Cardiac muscle cell (in vitro differentiated cells and primary cell): ENCODE measurements at regions not wholly inside any gene's neighbourhood (a gene's known extent, or its start where the extent isn't known, plus 50 kb on each side); places are given as distances from the start of the nearest gene placed in this dataset.

Source experiments
- DNase-seq, 2 donors: peaks; one replicate each; pipeline versions ENCODE4 v3.0.0 to v3.0.0-alpha.2; 2010 to 2017; ENCODE audit warnings: low read depth in 1 of 2, low spot score in 1 of 2
- H3K27ac ChIP-seq: fragments of 200-600 bp; sonication (generic); 2 replicates; pipeline ENCODE4 v1.5.1; 2016
- H3K27me3 ChIP-seq: fragments of 200-600 bp; sonication (generic); 2 replicates; pipeline ENCODE4 v1.6.0; 2016; ENCODE audit warnings: control low read depth
- H3K36me3 ChIP-seq: fragments of 200-600 bp; sonication (generic); 2 replicates; pipeline ENCODE4 v1.5.1; 2016; ENCODE audit warnings: control low read depth
- H3K4me1 ChIP-seq: fragments of 200-600 bp; sonication (generic); 2 replicates; pipeline ENCODE4 v1.8.1; 2017; ENCODE audit warnings: low read depth, mild to moderate bottlenecking, mixed run types
- H3K4me3 ChIP-seq: fragments of 200-600 bp; sonication (generic); 2 replicates; pipeline ENCODE4 v1.5.1; 2016; ENCODE audit warnings: mild to moderate bottlenecking
- H3K9me3 ChIP-seq: fragments of 200-600 bp; sonication (generic); 2 replicates; pipeline ENCODE4 v1.5.1; 2017; ENCODE audit warnings: low read depth, mild to moderate bottlenecking, control low read depth
- TF ChIP-seq, protein P1 (sequence below): IDR thresholded peaks from 2 replicates; pipeline ENCODE4 v1.5.1; 2012; ENCODE audit warnings: low read depth, mild to moderate bottlenecking, low read length

- Histone ChIP-seq H3K9me3 (no peaks in the 10 kb centered on the region), H3K27me3 (no peaks in the 10 kb centered on the region), H3K4me1 (peaks cover 3% of the 10 kb centered on the region), H3K36me3 (no peaks in the 10 kb centered on the region), H3K4me3 (no peak overlapping the region), H3K27ac (peak overlapping the region; percentile 31)
- peak; percentile 1 to 12 for DNase-seq
- TF ChIP-seq, protein P1, sequence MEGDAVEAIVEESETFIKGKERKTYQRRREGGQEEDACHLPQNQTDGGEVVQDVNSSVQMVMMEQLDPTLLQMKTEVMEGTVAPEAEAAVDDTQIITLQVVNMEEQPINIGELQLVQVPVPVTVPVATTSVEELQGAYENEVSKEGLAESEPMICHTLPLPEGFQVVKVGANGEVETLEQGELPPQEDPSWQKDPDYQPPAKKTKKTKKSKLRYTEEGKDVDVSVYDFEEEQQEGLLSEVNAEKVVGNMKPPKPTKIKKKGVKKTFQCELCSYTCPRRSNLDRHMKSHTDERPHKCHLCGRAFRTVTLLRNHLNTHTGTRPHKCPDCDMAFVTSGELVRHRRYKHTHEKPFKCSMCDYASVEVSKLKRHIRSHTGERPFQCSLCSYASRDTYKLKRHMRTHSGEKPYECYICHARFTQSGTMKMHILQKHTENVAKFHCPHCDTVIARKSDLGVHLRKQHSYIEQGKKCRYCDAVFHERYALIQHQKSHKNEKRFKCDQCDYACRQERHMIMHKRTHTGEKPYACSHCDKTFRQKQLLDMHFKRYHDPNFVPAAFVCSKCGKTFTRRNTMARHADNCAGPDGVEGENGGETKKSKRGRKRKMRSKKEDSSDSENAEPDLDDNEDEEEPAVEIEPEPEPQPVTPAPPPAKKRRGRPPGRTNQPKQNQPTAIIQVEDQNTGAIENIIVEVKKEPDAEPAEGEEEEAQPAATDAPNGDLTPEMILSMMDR, result no peak
Observed at GRCh38 chr1:191134796-191135195, 657.1 kb upstream of the BRINP3 start.

DNA sequence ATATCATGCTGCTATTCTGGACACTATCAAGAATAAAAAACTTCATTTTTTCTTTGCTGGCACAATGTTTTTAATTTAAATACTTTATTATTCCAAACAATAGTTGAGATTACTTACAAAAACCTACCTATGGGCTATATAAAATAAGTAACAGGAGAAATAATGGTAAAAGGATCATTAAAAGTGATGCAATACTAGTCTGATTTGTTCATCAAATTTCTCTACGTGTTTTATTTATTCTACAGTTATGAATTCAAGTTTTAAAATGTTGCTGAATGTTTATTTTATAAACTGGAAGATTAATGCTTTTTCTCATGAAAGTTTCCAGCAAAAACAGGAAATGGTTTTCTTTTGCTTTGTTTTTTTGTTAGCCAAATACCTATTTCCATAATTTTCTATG lies 662.4 kb upstream of the BRINP3 start:
- Histone ChIP-seq H3K9me3 (no peaks in the 10 kb centered on the region), H3K27ac (no peak overlapping the region), H3K36me3 (no peaks in the 10 kb centered on the region), H3K27me3 (no peaks in the 10 kb centered on the region), H3K4me1 (no peaks in the 10 kb centered on the region), H3K4me3 (no peak overlapping the region)
- TF ChIP-seq, protein P1, result no peak
- DNase-seq, result no peak

- TF ChIP-seq, protein P1, result no peak
- no peak for DNase-seq
- Histone ChIP-seq H3K4me3 (no peak overlapping the region), H3K27ac (no peak overlapping the region), H3K9me3 (no peaks in the 10 kb centered on the region), H3K27me3 (no peaks in the 10 kb centered on the region), H3K36me3 (no peaks in the 10 kb centered on the region), H3K4me1 (no peaks in the 10 kb centered on the region)
Observed at GRCh38 chr1:191142748-191143147, 665.1 kb upstream of the BRINP3 start.

DNA sequence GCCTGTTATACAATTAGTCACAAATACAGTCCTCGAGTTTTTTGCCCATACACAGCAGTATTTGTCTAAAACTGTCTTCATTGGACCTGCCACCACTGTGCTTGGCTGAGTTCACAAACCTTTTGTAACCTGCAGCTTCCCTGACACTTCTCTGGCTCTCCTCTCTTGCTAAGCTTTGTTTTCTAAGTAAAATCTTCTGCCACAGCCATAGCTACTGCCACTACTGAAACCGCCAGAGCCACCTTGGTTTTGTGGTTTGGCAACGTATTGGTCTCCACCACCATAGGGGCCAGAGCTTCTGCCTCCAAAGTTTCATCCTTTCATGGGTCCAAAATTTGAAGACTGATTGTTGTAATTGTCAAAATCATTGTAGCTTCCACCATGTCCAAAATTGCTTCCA lies 668.2 kb upstream of the BRINP3 start:
- Histone ChIP-seq H3K27me3 (no peaks in the 10 kb centered on the region), H3K36me3 (no peaks in the 10 kb centered on the region), H3K27ac (no peak overlapping the region), H3K4me1 (no peaks in the 10 kb centered on the region), H3K4me3 (no peak overlapping the region), H3K9me3 (no peaks in the 10 kb centered on the region)
- TF ChIP-seq, protein P1, result no peak
- no peak for DNase-seq

DNA sequence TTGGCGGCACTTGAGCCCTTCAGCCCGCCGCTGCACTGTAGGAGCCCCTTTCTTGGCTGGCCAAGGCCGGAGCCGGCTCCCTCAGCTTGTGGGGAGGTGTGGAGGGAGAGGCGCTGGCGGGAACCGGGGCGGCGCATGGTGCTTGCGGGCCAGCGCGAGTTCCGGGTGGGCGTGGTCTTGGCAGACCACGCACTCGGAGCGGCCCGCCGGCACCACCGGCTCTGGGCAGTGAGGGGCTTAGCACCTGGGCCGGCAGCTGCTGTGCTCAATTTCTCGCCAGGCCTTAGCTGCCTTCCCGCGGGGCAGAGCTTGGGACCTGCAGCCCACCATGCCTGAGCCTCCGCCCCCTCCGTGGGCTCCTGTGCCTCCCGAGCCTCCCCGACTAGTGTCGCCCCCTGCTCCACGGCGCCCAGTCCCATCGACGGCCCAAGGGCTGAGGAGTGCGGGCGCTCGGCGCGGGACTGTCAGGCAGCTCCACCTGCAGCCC lies 673.7 kb upstream of the BRINP3 start:
- no peak for DNase-seq
- TF ChIP-seq, protein P1, result no peak

DNA sequence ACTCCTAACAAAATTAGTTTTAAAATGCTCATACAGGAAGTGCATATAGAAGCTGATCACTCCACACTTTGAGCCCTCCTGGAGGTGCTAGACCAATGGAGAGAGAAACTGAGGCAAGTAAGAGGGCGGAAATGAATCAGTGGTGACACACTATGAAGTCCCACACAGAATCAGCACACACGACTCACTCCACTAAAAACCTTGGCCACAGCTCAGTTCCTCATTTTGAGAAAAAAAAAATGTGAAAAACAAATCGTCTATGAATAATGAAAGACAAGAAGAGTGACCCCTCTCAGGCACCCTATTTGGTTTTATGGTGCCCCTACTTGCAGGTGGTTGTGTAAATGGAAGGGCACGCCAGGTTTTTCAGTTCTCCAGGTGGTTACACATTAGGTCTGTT lies 675.1 kb upstream of the BRINP3 start:
- Histone ChIP-seq H3K36me3 (no peaks in the 10 kb centered on the region), H3K9me3 (no peaks in the 10 kb centered on the region), H3K27ac (no peak overlapping the region), H3K4me3 (no peak overlapping the region), H3K4me1 (no peaks in the 10 kb centered on the region), H3K27me3 (no peaks in the 10 kb centered on the region)
- DNase-seq, result no peak
- TF ChIP-seq, protein P1, result no peak

More for the DNA sequence above, 673.7 kb upstream of the BRINP3 start:
- H3K27me3 ChIP-seq, result no peaks in the 10 kb centered on the region
- H3K27ac ChIP-seq, result no peak overlapping the region
- H3K9me3 ChIP-seq, result no peaks in the 10 kb centered on the region
- H3K4me1 ChIP-seq, result no peaks in the 10 kb centered on the region
- H3K36me3 ChIP-seq, result no peaks in the 10 kb centered on the region
- no peak overlapping the region for H3K4me3 ChIP-seq
